ENCODE measurements at regions not wholly inside any gene's neighbourhood (a gene's known extent, or its start where the extent isn't known, plus 50 kb on each side); places are given as distances from the start of the nearest gene placed in this dataset.

- TF ChIP-seq CTCF (IDR thresholded peaks at IDR 0.05) (no peak), POLR2A (IDR thresholded peaks at IDR 0.05) (no peak)
These were observed 71.9 kb upstream of the CTNNB1 start for GRCh38 chr3:41127414-41127813.

All from thyroid gland (tissue), 4 donors.